GM12891 (cell line): ENCODE measurements at regions not wholly inside any gene's neighbourhood (a gene's known extent, or its start where the extent isn't known, plus 50 kb on each side); places are given as distances from the start of the nearest gene placed in this dataset.

ENCODE experiments used
- DNase-seq: peaks from one replicate; pipeline ENCODE4 v3.0.0; 2011; ENCODE audit warnings: low spot score; ENCODE audit not compliant: insufficient read length
- FAIRE-seq: peaks from 2 replicates; lab custom pipeline; 2011; peaks lifted over from hg19 to GRCh38; lab: Jason Lieb, UNC
- PAX5 ChIP-seq: IDR thresholded peaks from 2 replicates; pipeline ENCODE4 v1.6.1; 2011; ENCODE audit warnings: low read length, moderate library complexity, mild to moderate bottlenecking; ENCODE audit not compliant: insufficient read depth, severe bottlenecking
- POLR2A ChIP-seq: IDR thresholded peaks from 2 replicates; pipeline ENCODE4 v1.6.1; 2011; ENCODE audit warnings: low read depth, low read length, control low read depth
- POLR2AphosphoS5 ChIP-seq: IDR thresholded peaks from 2 replicates; pipeline ENCODE4 v1.6.1; 2011; ENCODE audit warnings: low read depth, low read length, control low read depth
- POU2F2 ChIP-seq: IDR thresholded peaks from 2 replicates; pipeline ENCODE4 v1.6.1; 2011; ENCODE audit warnings: low read depth, mild to moderate bottlenecking, control low read depth, low read length, moderate library complexity
- SPI1 ChIP-seq: IDR thresholded peaks from 2 replicates; pipeline ENCODE4 v1.6.1; 2011; ENCODE audit warnings: low read depth, low read length, control low read depth
- TAF1 ChIP-seq: IDR thresholded peaks from 2 replicates; pipeline ENCODE4 v1.6.1; 2011; ENCODE audit warnings: low read depth, low read length, control low read depth

DNA sequence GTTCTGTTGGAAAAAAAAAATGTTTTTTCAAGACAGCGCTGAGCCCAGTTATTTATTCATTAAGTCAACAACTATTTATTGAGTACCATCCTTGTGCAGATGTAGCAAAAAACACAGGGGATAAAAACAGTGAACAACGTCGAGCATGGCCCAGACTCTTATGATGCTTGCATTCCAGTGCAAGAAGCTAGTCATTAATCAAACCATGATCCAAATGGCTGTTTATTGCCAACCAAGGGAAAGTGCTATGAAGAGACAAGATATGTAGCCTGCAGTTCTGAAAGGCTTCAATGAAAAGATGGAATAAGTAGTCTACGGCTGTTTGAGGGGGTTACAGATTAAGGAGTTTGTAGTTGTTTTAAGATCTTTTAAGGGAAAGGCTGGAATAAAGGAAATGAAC, 262.3 kb downstream of the NEBL start:
- FAIRE-seq: no peak
- DNase-seq: no peak
- TF ChIP-seq PAX5 (no peak), TAF1 (no peak), SPI1 (no peak), POU2F2 (no peak), POLR2A (no peak), POLR2AphosphoS5 (no peak)

DNA sequence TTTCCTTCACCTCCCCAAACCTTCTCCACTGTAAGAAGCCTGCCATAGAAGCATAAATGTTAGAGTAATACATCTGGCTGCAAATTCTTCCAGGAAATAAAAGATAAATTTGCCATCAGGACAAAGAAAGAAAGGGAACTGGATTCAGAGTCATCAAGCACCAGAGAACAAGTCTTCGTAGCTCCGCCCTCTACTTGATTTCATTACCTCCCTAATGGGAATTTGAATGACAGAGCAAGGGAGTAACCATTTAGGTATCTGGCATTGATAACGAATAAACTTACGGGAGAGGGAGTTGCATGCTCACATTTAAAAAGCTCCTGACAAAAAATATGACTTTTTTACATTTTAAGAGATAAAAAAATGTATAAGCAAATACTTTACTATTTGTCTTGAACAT, 263.4 kb downstream of the NEBL start:
- FAIRE-seq (no peak), DNase-seq (no peak)
- TF ChIP-seq POU2F2 (no peak), SPI1 (no peak), PAX5 (no peak), TAF1 (no peak), POLR2A (no peak), POLR2AphosphoS5 (no peak)

DNA sequence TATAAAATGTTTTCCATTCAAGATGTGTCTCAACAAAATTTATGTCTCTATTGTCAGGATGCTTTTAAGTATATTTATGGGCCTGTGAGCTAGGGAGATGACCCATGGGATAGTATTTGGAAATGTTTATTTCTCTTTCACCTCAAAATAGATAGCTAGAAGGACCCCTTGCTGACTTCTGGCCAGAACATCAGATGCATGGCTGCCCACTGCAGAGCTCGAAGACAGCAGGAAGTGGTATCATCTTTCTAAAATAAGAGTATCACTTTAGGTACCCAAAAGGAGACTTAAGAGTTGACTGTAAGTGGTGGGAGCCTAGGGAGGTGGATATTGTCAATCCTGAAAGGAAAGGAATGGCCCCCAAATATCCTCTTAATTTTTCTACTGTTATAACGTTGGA, 264.4 kb downstream of the NEBL start:
- DNase-seq (no peak), FAIRE-seq (no peak)
- TF ChIP-seq SPI1: no peak
- TF ChIP-seq TAF1: no peak
- TF ChIP-seq POLR2A: no peak
- no peak for TF ChIP-seq POLR2AphosphoS5
- no peak for TF ChIP-seq PAX5
- TF ChIP-seq POU2F2: no peak

DNA sequence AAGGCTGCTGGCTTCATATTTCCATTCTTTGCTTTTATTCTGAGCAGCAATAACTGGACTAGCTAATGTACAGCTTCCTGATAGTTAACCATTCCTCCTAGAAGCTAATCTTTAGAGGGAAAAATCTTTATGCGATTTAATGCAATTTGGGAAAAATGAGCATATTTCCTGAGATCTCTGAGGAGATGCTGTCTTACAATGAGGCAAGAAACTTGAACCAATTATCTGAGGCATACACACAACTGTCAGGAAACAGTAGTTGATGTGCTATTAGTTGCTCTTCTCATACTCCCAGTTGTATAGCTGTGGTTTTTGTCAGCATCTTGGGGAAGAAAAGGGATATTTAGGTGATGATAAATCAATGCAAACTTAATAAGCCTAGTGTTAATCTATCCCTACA, 265.9 kb downstream of the NEBL start:
- no peak for FAIRE-seq
- DNase-seq: no peak
- TF ChIP-seq TAF1: no peak
- no peak for TF ChIP-seq PAX5
- TF ChIP-seq POLR2AphosphoS5: no peak
- no peak for TF ChIP-seq SPI1
- no peak for TF ChIP-seq POU2F2
- TF ChIP-seq POLR2A: no peak

DNA sequence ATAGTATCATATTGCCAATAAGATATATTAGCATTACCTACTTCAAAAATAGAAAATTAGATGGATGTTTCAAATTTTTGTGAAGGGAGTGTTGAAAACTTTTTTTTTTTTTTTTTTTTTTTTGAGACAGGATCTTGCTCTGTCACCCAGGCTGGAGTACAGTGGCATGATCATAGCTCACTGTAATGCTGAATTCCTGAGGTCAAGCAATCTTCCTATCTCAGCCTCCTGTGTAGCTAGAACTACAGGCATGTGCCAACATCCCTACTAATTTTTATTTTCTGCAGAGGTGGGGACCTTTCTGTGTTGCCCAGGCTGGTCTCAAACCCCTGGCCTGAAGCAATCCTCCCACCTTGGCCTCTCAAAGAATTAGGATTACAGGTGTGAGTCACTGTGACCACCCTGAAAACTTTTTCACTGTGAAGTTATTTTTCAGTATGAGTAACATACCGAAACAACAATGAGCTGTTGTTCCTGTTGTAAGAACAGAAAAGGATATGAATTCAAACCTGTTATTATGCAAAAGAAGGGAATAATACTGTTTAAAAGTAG, 266.9 kb downstream of the NEBL start:
- FAIRE-seq (no peak), DNase-seq (no peak)
- no peak for TF ChIP-seq PAX5
- no peak for TF ChIP-seq POU2F2
- TF ChIP-seq TAF1: no peak
- TF ChIP-seq SPI1: no peak
- TF ChIP-seq POLR2A: no peak
- no peak for TF ChIP-seq POLR2AphosphoS5

DNA sequence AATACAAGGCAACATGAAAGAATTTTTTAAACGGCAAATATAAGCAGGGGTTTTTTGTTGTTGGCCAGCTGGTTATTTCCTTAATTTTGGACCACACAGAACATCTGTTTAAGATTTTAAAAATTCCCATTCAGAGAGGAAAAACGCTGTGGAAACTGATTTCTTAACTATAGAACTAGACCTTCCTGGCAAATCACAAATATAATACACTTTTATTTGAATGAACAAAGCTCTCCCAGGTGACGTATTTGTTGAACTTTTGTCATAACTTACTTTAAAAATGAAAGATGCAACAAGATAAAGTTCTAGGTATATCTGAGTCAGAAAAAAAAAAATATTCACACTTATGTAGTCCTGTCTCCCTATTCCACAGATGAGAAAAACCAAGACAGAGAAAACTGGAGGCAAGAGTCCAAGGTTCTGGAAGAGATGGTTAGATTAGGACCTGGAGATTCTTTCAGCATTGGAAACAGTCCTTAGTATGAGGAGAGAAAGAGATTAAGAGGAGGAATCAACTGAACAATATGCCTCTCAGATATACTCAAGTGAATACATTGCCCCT, 269.1 kb downstream of the NEBL start:
- TF ChIP-seq TAF1: no peak
- no peak for TF ChIP-seq PAX5
- DNase-seq (no peak), FAIRE-seq (no peak)

DNA sequence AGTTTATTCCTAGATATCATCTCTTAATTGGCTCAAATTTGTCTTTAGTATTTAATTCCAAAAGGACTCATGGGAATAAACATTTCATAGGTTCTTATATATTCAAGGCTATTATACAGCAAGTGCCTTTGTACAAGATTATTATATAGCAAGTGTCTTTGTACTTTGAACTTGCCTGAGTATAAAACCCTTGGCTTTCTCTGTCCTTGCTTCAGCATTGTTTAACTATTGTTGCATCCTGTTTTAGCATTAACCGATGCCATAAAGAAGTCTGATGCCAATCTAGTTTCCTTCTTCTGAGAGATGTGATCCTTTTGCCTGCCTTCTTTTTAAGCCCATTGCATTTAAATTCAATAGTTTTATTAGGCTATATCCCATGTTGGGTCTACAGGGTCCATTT, 270.0 kb downstream of the NEBL start:
- TF ChIP-seq SPI1 (no peak), PAX5 (no peak), POLR2A (no peak), POLR2AphosphoS5 (no peak), TAF1 (no peak), POU2F2 (no peak)
- DNase-seq (no peak), FAIRE-seq (no peak)

DNA sequence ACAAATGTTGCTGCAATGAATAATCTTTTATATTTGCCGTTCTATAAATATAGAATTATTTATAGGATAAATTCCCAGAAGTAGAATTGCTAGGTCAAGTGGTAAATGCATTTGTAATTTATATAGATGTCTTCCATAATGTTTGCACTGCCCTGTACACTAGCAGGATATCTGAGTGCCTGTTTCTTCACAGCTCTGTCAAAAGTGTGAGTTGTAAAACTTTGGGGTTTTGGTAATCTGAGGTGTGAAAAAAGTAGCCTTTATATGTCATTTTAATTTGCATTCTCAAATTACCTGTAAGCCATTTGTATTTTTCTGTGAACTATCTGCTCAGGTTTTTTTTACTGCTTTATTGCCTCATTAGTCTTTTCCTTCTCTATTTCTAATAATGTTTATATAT, 271.2 kb downstream of the NEBL start:
- TF ChIP-seq SPI1 (no peak), POLR2A (no peak), TAF1 (no peak), POLR2AphosphoS5 (no peak), POU2F2 (no peak), PAX5 (no peak)
- DNase-seq: no peak
- no peak for FAIRE-seq

DNA sequence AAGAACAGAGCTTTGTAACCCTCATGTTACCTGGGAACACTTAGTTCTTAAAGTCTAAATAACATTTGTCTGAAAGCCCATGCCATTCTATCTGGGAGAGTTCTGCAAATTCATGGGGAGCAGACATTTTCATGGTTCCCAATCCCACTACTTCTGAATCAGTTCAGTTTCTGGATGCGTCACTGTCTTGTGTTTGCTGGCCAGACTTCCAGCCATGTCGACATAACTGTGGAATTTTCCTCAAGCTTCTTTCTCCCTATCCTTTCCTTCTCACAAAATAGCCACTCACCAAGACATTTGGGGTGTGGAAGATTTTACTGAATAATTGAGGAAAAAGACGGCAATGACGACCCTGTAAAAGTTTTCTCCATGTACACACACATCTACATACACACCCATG, 272.5 kb downstream of the NEBL start:
- no peak for FAIRE-seq
- TF ChIP-seq PAX5 (no peak), SPI1 (no peak), POLR2AphosphoS5 (no peak), POLR2A (no peak), TAF1 (no peak), POU2F2 (no peak)
- no peak for DNase-seq

DNA sequence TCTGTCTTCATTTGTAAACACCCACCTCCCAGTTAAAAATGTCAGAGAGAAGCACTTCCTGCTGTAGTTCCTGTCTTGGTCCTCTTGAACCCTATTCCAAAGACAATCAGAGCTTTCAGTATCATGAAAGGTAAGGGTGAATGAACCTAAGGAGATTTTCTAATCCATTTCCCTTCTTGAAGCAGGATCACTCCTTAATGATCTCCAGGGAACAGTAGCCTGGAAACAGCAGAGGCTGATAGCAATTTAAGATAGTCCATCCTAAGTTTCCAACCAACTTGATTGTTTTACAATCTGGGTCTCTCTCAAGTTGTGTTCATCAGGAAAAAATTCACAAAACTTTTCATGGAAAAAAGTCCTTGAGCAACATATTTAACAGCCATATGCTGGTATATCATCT, 273.6 kb downstream of the NEBL start:
- FAIRE-seq (no peak), DNase-seq (no peak)
- no peak for TF ChIP-seq PAX5
- TF ChIP-seq POLR2AphosphoS5: no peak
- no peak for TF ChIP-seq TAF1
- TF ChIP-seq POLR2A: no peak
